Brain microvascular endothelial cell (primary cell): ENCODE measurements at regions not wholly inside any gene's neighbourhood (a gene's known extent, or its start where the extent isn't known, plus 50 kb on each side); places are given as distances from the start of the nearest gene placed in this dataset.

ENCODE experiments used
- DNase-seq: peaks from one replicate; pipeline ENCODE4 v3.0.0-alpha.2; 2020
- H3K27ac ChIP-seq: fragments of 250-450 bp; sonication (Bioruptor Pico); 2 replicates; pipeline ENCODE4 v1.5.1; 2020; ENCODE audit warnings: mild to moderate bottlenecking, moderate library complexity
- H3K27me3 ChIP-seq: fragments of 250-450 bp; sonication (Bioruptor Pico); replicated peaks from 2 replicates; pipeline ENCODE4 v1.5.1; 2020; ENCODE audit warnings: mild to moderate bottlenecking
- H3K36me3 ChIP-seq: fragments of 250-450 bp; sonication (Bioruptor Pico); replicated peaks from 2 replicates; pipeline ENCODE4 v1.5.1; 2020; ENCODE audit warnings: mild to moderate bottlenecking
- H3K4me3 ChIP-seq: 2 replicates; pipeline ENCODE4 v1.5.1; 2011; ENCODE audit warnings: low read depth, mild to moderate bottlenecking, control low read depth, low read length, moderate library complexity
- in situ Hi-C: cut with HindIII; loops from 2 replicates; pipeline ENCODE4 v1.10.0; 2017; ENCODE audit warnings: low sequenced_read_pairs, low pct_ligation_motif_present
- TF ChIP-seq, protein P1 (sequence below): IDR thresholded peaks from 2 replicates; pipeline ENCODE4 v1.5.1; 2011; ENCODE audit warnings: low read depth, mild to moderate bottlenecking, moderate library complexity, low read length, control low read depth, inconsistent platforms; ENCODE audit errors: missing control alignments

DNA sequence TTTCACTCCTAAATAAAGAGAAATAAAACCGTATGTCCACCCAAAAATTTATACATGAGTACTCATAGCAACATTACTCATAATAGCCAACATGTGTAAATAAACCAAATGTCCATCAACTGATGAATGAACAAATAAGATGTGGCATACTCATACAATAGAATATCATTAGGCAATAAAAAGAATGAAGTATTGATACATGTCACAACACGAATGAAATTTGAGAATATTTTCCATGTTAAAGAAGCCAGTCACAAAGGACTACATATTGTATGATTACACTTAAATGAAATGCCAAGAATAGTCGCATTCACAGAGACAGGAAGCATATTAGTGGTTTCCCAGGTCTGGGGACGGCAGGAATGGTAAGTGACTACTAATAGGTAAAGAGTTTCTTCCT is 869.2 kb downstream of the IGSF11 start:
- TF ChIP-seq, protein P1, sequence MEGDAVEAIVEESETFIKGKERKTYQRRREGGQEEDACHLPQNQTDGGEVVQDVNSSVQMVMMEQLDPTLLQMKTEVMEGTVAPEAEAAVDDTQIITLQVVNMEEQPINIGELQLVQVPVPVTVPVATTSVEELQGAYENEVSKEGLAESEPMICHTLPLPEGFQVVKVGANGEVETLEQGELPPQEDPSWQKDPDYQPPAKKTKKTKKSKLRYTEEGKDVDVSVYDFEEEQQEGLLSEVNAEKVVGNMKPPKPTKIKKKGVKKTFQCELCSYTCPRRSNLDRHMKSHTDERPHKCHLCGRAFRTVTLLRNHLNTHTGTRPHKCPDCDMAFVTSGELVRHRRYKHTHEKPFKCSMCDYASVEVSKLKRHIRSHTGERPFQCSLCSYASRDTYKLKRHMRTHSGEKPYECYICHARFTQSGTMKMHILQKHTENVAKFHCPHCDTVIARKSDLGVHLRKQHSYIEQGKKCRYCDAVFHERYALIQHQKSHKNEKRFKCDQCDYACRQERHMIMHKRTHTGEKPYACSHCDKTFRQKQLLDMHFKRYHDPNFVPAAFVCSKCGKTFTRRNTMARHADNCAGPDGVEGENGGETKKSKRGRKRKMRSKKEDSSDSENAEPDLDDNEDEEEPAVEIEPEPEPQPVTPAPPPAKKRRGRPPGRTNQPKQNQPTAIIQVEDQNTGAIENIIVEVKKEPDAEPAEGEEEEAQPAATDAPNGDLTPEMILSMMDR, result no peak
- no peak overlapping the region for H3K27ac ChIP-seq

DNA sequence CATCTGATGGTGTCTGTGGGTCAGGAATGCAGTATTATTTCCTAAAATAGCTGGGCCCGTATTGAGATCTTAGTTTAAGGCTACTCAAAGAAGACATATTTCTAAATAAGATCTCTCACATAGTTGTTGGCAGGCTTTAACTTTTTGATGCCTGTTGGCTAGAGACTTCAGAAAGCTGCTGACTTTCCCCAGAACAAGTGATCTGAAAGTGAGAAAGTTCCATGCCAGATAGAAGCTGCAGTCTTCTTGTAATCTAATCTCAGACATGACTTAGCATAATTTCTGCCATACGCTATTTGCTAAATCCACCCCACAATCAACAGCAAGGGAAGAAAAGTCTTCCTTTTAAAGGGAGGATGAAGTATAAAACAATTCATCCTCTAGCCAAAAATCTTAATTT is 867.1 kb downstream of the IGSF11 start:
- TF ChIP-seq, protein P1, result no peak
- H3K27me3 ChIP-seq, result no peaks in the 10 kb centered on the region
- no peaks in the 10 kb centered on the region for H3K36me3 ChIP-seq
- H3K27ac ChIP-seq, result no peak overlapping the region
- DNase-seq, result no peak
- no peak overlapping the region for H3K4me3 ChIP-seq
- in situ Hi-C loops, result no loop called here

More for the DNA sequence above, 869.2 kb downstream of the IGSF11 start:
- Histone ChIP-seq H3K27me3 (no peaks in the 10 kb centered on the region), H3K36me3 (no peaks in the 10 kb centered on the region), H3K4me3 (no peak overlapping the region)
- in situ Hi-C loops, result no loop called here
- DNase-seq, result no peak

DNA sequence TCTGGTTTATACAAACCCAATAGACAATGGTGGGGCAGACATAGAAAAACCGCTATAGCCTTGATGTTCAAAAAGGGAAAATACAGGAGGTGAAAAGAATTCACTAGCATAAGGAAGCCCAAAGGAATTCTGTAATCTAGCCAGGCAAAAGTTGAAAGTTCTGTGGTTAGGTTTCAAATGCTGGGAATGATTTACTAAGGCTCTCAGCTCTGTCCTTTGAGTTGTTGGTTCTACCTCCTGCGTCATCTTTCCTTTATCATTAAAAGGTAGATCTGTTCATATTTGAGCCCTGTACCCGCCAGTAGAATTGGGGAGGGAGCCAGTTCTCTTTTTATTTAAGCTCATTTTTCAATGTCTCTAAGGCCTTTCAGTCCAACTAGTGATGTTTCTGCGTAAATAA is 866.5 kb downstream of the IGSF11 start:
- no peak for DNase-seq
- Histone ChIP-seq H3K27ac (no peak overlapping the region), H3K27me3 (no peaks in the 10 kb centered on the region), H3K36me3 (no peaks in the 10 kb centered on the region), H3K4me3 (no peak overlapping the region)
- TF ChIP-seq, protein P1, result no peak
- in situ Hi-C loops, result no loop called here

DNA sequence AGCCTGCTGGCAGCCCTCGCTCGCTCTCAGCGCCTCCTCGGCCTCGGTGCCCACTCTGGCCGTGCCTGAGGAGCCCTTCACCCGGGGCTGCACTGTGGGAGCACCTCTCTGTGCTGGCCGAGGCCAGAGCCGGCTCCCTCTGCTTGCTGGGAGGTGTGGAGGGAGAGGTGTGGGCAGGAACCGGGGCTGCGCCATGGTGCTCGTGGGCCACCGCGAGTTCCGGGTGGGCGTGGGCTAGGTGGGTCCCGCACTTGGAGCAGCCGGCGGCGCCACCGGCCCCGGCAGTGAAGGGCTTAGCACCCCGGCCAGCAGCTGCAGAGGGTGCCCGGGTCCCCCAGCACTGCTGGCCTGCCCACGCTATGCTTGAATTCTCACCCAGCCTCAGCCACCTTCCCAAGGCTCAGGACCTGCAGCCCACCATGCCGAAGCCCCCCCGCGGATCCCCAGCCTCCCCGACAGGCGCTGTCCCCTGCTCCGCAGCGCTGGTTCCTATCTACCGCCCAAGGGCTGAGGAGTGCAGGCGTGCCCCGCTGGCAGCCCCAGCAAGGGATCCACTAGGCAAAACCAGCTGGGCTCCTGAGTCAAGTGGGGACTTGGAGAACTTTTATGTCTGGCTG is 863.3 kb downstream of the IGSF11 start:
- Histone ChIP-seq H3K27ac (no peak overlapping the region), H3K36me3 (no peaks in the 10 kb centered on the region), H3K27me3 (no peaks in the 10 kb centered on the region), H3K4me3 (no peak overlapping the region)
- TF ChIP-seq, protein P1, result no peak
- no peak for DNase-seq
- in situ Hi-C loops, result no loop called here

DNA sequence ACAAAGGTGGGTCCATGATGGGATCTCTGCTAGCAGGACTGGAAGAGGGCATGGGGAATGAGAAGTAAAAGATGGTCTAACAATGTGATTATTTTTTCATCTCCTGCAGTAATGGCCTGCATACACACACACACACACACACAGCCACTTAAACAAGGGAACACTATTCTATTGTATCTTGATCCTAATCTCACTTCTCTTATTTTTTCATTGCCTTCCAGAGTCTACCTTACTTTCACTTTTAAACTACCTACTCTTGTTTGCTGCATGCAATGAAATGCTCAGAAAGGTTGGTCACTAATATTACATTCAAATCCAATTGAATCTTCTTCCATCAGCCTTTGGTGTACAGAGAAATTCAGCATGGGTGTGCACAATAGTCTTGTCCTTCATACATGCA is 853.8 kb downstream of the IGSF11 start:
- Histone ChIP-seq H3K27ac (no peak overlapping the region), H3K36me3 (no peaks in the 10 kb centered on the region), H3K4me3 (no peak overlapping the region), H3K27me3 (no peaks in the 10 kb centered on the region)
- in situ Hi-C loops, result no loop called here
- TF ChIP-seq, protein P1, result no peak
- no peak for DNase-seq

DNA sequence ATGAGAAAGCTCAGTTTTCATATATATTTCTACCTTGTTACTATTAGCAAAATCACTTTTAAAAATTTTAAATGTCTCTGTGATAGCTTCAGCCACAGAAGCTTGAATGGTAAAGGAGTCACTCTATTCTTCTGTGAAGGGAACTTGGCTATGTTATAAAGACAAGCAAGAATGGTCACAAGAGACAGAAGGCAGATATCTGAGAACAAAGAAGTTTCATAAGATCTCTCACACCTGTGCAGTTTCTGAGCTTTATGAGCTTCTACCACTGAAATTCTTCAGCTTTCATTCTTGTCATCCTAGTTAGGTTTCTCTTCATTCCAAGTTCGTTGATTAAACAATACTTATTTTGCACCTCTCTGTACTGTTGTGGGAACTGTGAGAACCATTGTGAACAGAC is 853.4 kb downstream of the IGSF11 start:
- TF ChIP-seq, protein P1, result no peak
- in situ Hi-C loops, result no loop called here
- Histone ChIP-seq H3K27ac (no peak overlapping the region), H3K4me3 (no peak overlapping the region), H3K36me3 (no peaks in the 10 kb centered on the region), H3K27me3 (no peaks in the 10 kb centered on the region)
- no peak for DNase-seq
